Endothelial cell of umbilical vein (primary cell): ENCODE measurements at regions not wholly inside any gene's neighbourhood (a gene's known extent, or its start where the extent isn't known, plus 50 kb on each side); places are given as distances from the start of the nearest gene placed in this dataset.

Source experiments
- EZH2 ChIP-seq: IDR thresholded peaks from 2 replicates; pipeline ENCODE4 v1.6.1; 2012; ENCODE audit warnings: borderline replicate concordance, low read depth, mild to moderate bottlenecking, moderate library complexity, low read length, inconsistent platforms; ENCODE audit not compliant: severe bottlenecking
- JUN ChIP-seq: IDR thresholded peaks from 2 replicates; pipeline ENCODE4 v1.6.1; 2011; ENCODE audit warnings: borderline replicate concordance, low read depth; ENCODE audit not compliant: insufficient read length, insufficient read depth
- MYC ChIP-seq: IDR thresholded peaks from one replicate; pipeline ENCODE4 v1.6.1; 2011; ENCODE audit warnings: mild to moderate bottlenecking, low read depth, low read length
- POLR2A ChIP-seq: IDR thresholded peaks from 2 replicates; pipeline ENCODE4 v1.6.1; 2012; ENCODE audit warnings: low read depth, mild to moderate bottlenecking, control low read depth, low read length
- POLR2AphosphoS5 ChIP-seq: IDR thresholded peaks from 2 replicates; pipeline ENCODE4 v1.6.1; 2012; ENCODE audit warnings: low read depth, mild to moderate bottlenecking, control low read depth, low read length, moderate library complexity; ENCODE audit not compliant: insufficient read depth
- TF ChIP-seq, protein P1 (sequence below): IDR thresholded peaks from 2 replicates; pipeline ENCODE4 v1.6.1; 2011; ENCODE audit not compliant: insufficient read depth, insufficient read length
- TF ChIP-seq, protein P2 (sequence below), 2 donors: IDR thresholded peaks; 1 replicate in 1 of 2; 2 replicates in 1 of 2; pipeline ENCODE4 v1.5.1; 2011; ENCODE audit warnings: low read length in 2 of 2, mild to moderate bottlenecking in 2 of 2, moderate library complexity in 2 of 2, control low read depth in 1 of 2, inconsistent platforms in 1 of 2, low read depth in 1 of 2; ENCODE audit not compliant: insufficient read depth in 1 of 2; ENCODE audit errors: extremely low read depth in 1 of 2

DNA sequence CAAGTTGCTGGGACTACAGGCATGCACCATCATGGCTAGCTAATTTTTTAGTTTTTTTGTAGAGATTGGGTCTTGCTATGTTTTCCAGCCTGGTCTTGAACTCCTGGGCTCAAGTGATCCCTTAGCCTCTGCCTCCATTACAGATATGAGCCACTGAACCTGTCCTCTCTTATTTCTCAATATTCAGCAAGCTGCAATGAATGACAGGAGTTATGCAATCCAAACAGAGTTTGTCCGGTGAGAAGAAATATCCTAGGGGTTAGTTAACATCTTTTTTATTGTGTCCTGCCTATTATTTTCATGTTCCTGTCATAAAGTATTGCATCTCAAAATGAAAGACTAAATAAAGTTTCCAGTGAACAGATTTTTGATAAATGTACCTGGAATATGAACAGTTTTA lies 1161.4 kb downstream of the OTOL1 start:
- TF ChIP-seq, protein P1, sequence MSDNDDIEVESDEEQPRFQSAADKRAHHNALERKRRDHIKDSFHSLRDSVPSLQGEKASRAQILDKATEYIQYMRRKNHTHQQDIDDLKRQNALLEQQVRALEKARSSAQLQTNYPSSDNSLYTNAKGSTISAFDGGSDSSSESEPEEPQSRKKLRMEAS, result no peak
- TF ChIP-seq, protein P2, sequence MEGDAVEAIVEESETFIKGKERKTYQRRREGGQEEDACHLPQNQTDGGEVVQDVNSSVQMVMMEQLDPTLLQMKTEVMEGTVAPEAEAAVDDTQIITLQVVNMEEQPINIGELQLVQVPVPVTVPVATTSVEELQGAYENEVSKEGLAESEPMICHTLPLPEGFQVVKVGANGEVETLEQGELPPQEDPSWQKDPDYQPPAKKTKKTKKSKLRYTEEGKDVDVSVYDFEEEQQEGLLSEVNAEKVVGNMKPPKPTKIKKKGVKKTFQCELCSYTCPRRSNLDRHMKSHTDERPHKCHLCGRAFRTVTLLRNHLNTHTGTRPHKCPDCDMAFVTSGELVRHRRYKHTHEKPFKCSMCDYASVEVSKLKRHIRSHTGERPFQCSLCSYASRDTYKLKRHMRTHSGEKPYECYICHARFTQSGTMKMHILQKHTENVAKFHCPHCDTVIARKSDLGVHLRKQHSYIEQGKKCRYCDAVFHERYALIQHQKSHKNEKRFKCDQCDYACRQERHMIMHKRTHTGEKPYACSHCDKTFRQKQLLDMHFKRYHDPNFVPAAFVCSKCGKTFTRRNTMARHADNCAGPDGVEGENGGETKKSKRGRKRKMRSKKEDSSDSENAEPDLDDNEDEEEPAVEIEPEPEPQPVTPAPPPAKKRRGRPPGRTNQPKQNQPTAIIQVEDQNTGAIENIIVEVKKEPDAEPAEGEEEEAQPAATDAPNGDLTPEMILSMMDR (IDR thresholded peaks at IDR 0.05; ENCODE audit: extremely low read depth in 1 of 2, insufficient read depth in 1 of 2, low read depth in 1 of 2, low read length in 2 of 2), result no peak
- TF ChIP-seq EZH2 (no peak), POLR2A (no peak), POLR2AphosphoS5 (no peak), JUN (no peak), MYC (no peak)
